ENCODE measurements at regions not wholly inside any gene's neighbourhood (a gene's known extent, or its start where the extent isn't known, plus 50 kb on each side); places are given as distances from the start of the nearest gene placed in this dataset.

GRCh38 chr2:111638274-111638877, 245.6 kb downstream of the ANAPC1 start:
- Histone ChIP-seq H3K27me3 (ENCODE audit: control insufficient read depth in 2 of 2, insufficient read depth in 2 of 2, low read length in 2 of 2) (no peaks in the 10 kb centered on the region), H3K36me3 (ENCODE audit: control insufficient read depth in 2 of 2, insufficient read depth in 2 of 2, low read length in 2 of 2) (no peaks in the 10 kb centered on the region), H3K4me1 (ENCODE audit: control insufficient read depth in 2 of 2, insufficient read depth in 2 of 2, low read length in 2 of 2) (no peaks in the 10 kb centered on the region), H3K4me3 (ENCODE audit: low read length in 2 of 2) (no peak overlapping the region), H3K9ac (ENCODE audit: low read depth in 1 of 2, low read length in 2 of 2) (no peak overlapping the region), H3K27ac (ENCODE audit: low read depth in 2 of 2, low read length in 2 of 2) (no peak overlapping the region), H3K9me3 (ENCODE audit: control insufficient read depth in 2 of 2, low read length in 2 of 2) (no peaks in the 10 kb centered on the region)

DNA sequence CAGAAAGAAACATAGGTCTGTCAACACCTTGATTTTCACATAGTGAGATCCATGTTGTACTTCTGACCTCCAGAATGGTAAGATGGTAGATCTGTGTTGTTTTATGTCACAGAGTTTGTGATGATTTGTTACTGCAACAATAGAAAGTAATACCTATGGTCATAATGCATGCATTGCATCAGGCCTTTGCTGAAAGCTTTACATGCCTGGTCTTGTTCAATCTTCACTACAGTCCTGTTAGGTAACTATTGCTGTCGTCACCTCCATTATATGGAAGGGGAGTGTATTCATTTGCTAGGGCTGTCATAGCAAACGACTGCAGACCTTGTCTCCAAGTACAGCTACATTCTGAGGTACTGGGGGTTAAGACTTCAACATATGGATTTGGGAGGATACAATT, 243.5 kb downstream of the ANAPC1 start:
- H3K27ac ChIP-seq (ENCODE audit: low read depth in 2 of 2, low read length in 2 of 2) = no peak overlapping the region
- no peaks in the 10 kb centered on the region for H3K27me3 ChIP-seq (ENCODE audit: control insufficient read depth in 2 of 2, insufficient read depth in 2 of 2, low read length in 2 of 2)
- H3K4me3 ChIP-seq (ENCODE audit: low read length in 2 of 2) = no peak overlapping the region
- H3K4me1 ChIP-seq (ENCODE audit: control insufficient read depth in 2 of 2, insufficient read depth in 2 of 2, low read length in 2 of 2) = no peaks in the 10 kb centered on the region
- H3K9me3 ChIP-seq (ENCODE audit: control insufficient read depth in 2 of 2, low read length in 2 of 2) = no peaks in the 10 kb centered on the region
- H3K36me3 ChIP-seq (ENCODE audit: control insufficient read depth in 2 of 2, insufficient read depth in 2 of 2, low read length in 2 of 2) = no peaks in the 10 kb centered on the region
- no peak overlapping the region for H3K9ac ChIP-seq (ENCODE audit: low read depth in 1 of 2, low read length in 2 of 2)

DNA sequence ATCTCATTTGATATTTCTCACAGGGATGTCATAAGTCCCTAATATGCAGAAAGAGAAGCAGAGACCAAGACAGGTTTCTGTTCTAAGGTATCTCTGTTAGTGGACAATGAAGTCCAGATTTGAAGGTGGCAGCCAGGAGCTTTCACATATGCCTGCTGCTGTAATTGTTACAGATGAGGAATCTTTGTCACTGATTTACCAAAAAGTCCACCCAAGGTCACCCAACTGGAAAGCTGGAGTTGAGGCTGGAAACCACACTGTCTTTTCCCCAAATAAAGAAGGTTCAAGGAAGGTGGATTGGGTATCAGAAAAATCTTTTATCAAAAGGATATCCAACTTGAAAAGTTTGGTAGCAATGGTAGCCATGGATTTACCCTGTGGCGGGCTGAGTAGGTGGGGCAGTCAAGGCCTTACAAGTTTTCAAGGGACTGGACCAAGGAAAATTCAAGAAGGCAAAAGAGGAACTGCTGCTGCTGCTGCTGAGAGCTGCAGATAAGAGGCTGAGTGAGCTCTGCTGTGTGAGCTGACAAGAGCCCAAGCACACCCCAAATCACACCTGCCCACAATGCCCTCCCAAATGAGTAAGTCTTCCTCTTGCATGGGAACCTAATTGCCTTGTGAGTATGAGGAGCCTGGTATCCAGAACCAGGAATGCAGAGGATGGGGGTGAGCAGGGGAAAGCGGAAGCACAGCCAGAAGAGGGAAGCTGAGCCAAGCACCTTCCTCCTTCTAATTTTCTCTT, 241.2 kb downstream of the ANAPC1 start:
- no peak overlapping the region for H3K27ac ChIP-seq (ENCODE audit: low read depth in 2 of 2, low read length in 2 of 2)

DNA sequence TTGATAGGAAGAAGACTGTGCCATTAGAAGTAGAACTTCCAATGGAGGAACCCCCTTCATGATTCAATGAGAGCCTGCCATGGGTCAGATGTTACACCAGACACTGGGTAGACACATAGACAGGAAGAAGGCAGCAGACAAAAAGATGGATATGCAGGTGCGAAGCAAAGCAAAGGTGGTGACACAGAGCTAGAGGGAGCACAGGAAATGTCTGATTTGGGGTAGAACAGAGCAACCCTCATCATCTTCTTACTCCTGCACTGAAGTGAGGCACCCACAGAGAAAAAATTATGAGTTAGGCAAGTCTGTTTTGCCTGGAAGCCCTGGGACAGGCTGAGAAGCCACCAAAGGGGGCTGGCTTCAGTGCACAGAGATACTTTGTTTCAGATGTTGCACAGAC, 240.2 kb downstream of the ANAPC1 start:
- no peaks in the 10 kb centered on the region for H3K36me3 ChIP-seq (ENCODE audit: control insufficient read depth in 2 of 2, insufficient read depth in 2 of 2, low read length in 2 of 2)
- H3K27me3 ChIP-seq (ENCODE audit: control insufficient read depth in 2 of 2, insufficient read depth in 2 of 2, low read length in 2 of 2) = no peaks in the 10 kb centered on the region
- no peak overlapping the region for H3K4me3 ChIP-seq (ENCODE audit: low read length in 2 of 2)
- peaks cover 0 to 4% of the 10 kb centered on the region in 2 donors for H3K9me3 ChIP-seq (ENCODE audit: control insufficient read depth in 2 of 2, low read length in 2 of 2)
- H3K4me1 ChIP-seq (ENCODE audit: control insufficient read depth in 2 of 2, insufficient read depth in 2 of 2, low read length in 2 of 2) = no peaks in the 10 kb centered on the region
- no peak overlapping the region for H3K9ac ChIP-seq (ENCODE audit: low read depth in 1 of 2, low read length in 2 of 2)
- no peak overlapping the region for H3K27ac ChIP-seq (ENCODE audit: low read depth in 2 of 2, low read length in 2 of 2)

More for the DNA sequence above, 241.2 kb downstream of the ANAPC1 start:
- Histone ChIP-seq H3K9me3 (ENCODE audit: control insufficient read depth in 2 of 2, low read length in 2 of 2) (peaks cover 0 to 4% of the 10 kb centered on the region in 2 donors), H3K36me3 (ENCODE audit: control insufficient read depth in 2 of 2, insufficient read depth in 2 of 2, low read length in 2 of 2) (no peaks in the 10 kb centered on the region), H3K27me3 (ENCODE audit: control insufficient read depth in 2 of 2, insufficient read depth in 2 of 2, low read length in 2 of 2) (no peaks in the 10 kb centered on the region), H3K9ac (ENCODE audit: low read depth in 1 of 2, low read length in 2 of 2) (no peak overlapping the region), H3K4me1 (ENCODE audit: control insufficient read depth in 2 of 2, insufficient read depth in 2 of 2, low read length in 2 of 2) (no peaks in the 10 kb centered on the region), H3K4me3 (ENCODE audit: low read length in 2 of 2) (no peak overlapping the region)

DNA sequence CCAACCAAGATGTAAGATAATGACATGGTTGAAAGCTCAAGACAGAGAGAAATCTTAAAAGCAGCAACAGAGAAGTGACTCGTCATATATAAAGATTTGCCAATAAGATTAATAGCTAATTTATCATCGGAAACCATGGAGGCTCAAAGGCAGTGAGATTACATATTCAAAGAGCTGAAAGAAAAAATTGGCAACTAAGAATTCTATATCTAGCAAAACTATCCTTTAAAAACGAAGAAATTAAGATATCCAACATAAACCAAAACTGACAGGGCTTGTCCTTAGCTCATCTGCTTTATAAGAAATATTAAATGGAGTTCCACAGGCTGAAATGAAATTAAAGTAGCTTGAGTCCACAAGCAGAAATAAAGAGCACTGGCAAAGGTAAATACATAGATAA, 236.6 kb downstream of the ANAPC1 start:
- no peaks in the 10 kb centered on the region for H3K36me3 ChIP-seq (ENCODE audit: control insufficient read depth in 2 of 2, insufficient read depth in 2 of 2, low read length in 2 of 2)
- no peak overlapping the region for H3K9ac ChIP-seq (ENCODE audit: low read depth in 1 of 2, low read length in 2 of 2)
- H3K27me3 ChIP-seq (ENCODE audit: control insufficient read depth in 2 of 2, insufficient read depth in 2 of 2, low read length in 2 of 2) = no peaks in the 10 kb centered on the region
- H3K9me3 ChIP-seq (ENCODE audit: control insufficient read depth in 2 of 2, low read length in 2 of 2) = peaks cover 0 to 4% of the 10 kb centered on the region in 2 donors
- no peaks in the 10 kb centered on the region for H3K4me1 ChIP-seq (ENCODE audit: control insufficient read depth in 2 of 2, insufficient read depth in 2 of 2, low read length in 2 of 2)
- no peak overlapping the region for H3K4me3 ChIP-seq (ENCODE audit: low read length in 2 of 2)
- no peak overlapping the region for H3K27ac ChIP-seq (ENCODE audit: low read depth in 2 of 2, low read length in 2 of 2)

- Histone ChIP-seq H3K27me3 (ENCODE audit: control insufficient read depth in 2 of 2, insufficient read depth in 2 of 2, low read length in 2 of 2) (no peaks in the 10 kb centered on the region), H3K9me3 (ENCODE audit: control insufficient read depth in 2 of 2, low read length in 2 of 2) (peaks cover 0 to 3% of the 10 kb centered on the region in 2 donors), H3K9ac (ENCODE audit: low read depth in 1 of 2, low read length in 2 of 2) (no peak overlapping the region), H3K27ac (ENCODE audit: low read depth in 2 of 2, low read length in 2 of 2) (no peak overlapping the region), H3K4me3 (ENCODE audit: low read length in 2 of 2) (no peak overlapping the region), H3K4me1 (ENCODE audit: control insufficient read depth in 2 of 2, insufficient read depth in 2 of 2, low read length in 2 of 2) (no peaks in the 10 kb centered on the region), H3K36me3 (ENCODE audit: control insufficient read depth in 2 of 2, insufficient read depth in 2 of 2, low read length in 2 of 2) (no peaks in the 10 kb centered on the region)
Measured at GRCh38 chr2:111652038-111652437, 232.0 kb downstream of the ANAPC1 start.

- no peak overlapping the region for H3K9ac ChIP-seq (ENCODE audit: low read depth in 1 of 2, low read length in 2 of 2)
- H3K9me3 ChIP-seq (ENCODE audit: control insufficient read depth in 2 of 2, low read length in 2 of 2) = no peaks in the 10 kb centered on the region
- no peaks in the 10 kb centered on the region for H3K36me3 ChIP-seq (ENCODE audit: control insufficient read depth in 2 of 2, insufficient read depth in 2 of 2, low read length in 2 of 2)
- no peaks in the 10 kb centered on the region for H3K27me3 ChIP-seq (ENCODE audit: control insufficient read depth in 2 of 2, insufficient read depth in 2 of 2, low read length in 2 of 2)
- no peak overlapping the region for H3K27ac ChIP-seq (ENCODE audit: low read depth in 2 of 2, low read length in 2 of 2)
- no peaks in the 10 kb centered on the region for H3K4me1 ChIP-seq (ENCODE audit: control insufficient read depth in 2 of 2, insufficient read depth in 2 of 2, low read length in 2 of 2)
- no peak overlapping the region for H3K4me3 ChIP-seq (ENCODE audit: low read length in 2 of 2)
Measured at GRCh38 chr2:111652681-111653080, 231.3 kb downstream of the ANAPC1 start.

- no peak overlapping the region for H3K27ac ChIP-seq (ENCODE audit: low read depth in 2 of 2, low read length in 2 of 2)
Measured at GRCh38 chr2:111653103-111653624, 230.8 kb downstream of the ANAPC1 start.

DNA sequence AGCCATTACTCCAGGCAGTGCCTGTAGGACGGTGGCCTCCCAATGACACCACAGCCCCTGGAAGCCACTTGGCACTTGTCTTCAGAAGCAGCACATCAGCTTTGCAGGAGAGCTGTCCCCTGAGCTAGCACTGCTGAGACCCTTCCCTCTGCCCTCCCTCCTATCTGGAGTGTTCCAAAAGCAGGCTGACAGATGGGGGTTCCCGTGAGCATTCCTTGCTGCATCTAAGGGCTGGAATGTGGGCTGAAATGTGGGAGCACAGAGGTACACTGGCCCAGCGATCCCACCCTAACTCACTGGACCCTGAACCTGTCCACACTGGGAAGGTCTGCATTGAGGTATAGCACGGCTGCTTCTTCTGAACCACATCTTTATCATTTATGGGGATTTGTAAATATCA, 230.1 kb downstream of the ANAPC1 start:
- no peaks in the 10 kb centered on the region for H3K27me3 ChIP-seq (ENCODE audit: control insufficient read depth in 2 of 2, insufficient read depth in 2 of 2, low read length in 2 of 2)
- H3K4me1 ChIP-seq (ENCODE audit: control insufficient read depth in 2 of 2, insufficient read depth in 2 of 2, low read length in 2 of 2) = no peaks in the 10 kb centered on the region
- H3K36me3 ChIP-seq (ENCODE audit: control insufficient read depth in 2 of 2, insufficient read depth in 2 of 2, low read length in 2 of 2) = no peaks in the 10 kb centered on the region
- no peak overlapping the region for H3K27ac ChIP-seq (ENCODE audit: low read depth in 2 of 2, low read length in 2 of 2)
- no peak overlapping the region for H3K9ac ChIP-seq (ENCODE audit: low read depth in 1 of 2, low read length in 2 of 2)
- no peaks in the 10 kb centered on the region for H3K9me3 ChIP-seq (ENCODE audit: control insufficient read depth in 2 of 2, low read length in 2 of 2)
- no peak overlapping the region for H3K4me3 ChIP-seq (ENCODE audit: low read length in 2 of 2)

More at GRCh38 chr2:111653103-111653624, 230.8 kb downstream of the ANAPC1 start:
- no peak overlapping the region for H3K4me3 ChIP-seq (ENCODE audit: low read length in 2 of 2)
- H3K9ac ChIP-seq (ENCODE audit: low read depth in 1 of 2, low read length in 2 of 2) = no peak overlapping the region
- no peaks in the 10 kb centered on the region for H3K4me1 ChIP-seq (ENCODE audit: control insufficient read depth in 2 of 2, insufficient read depth in 2 of 2, low read length in 2 of 2)
- H3K27me3 ChIP-seq (ENCODE audit: control insufficient read depth in 2 of 2, insufficient read depth in 2 of 2, low read length in 2 of 2) = no peaks in the 10 kb centered on the region
- H3K9me3 ChIP-seq (ENCODE audit: control insufficient read depth in 2 of 2, low read length in 2 of 2) = no peaks in the 10 kb centered on the region
- no peaks in the 10 kb centered on the region for H3K36me3 ChIP-seq (ENCODE audit: control insufficient read depth in 2 of 2, insufficient read depth in 2 of 2, low read length in 2 of 2)

DNA sequence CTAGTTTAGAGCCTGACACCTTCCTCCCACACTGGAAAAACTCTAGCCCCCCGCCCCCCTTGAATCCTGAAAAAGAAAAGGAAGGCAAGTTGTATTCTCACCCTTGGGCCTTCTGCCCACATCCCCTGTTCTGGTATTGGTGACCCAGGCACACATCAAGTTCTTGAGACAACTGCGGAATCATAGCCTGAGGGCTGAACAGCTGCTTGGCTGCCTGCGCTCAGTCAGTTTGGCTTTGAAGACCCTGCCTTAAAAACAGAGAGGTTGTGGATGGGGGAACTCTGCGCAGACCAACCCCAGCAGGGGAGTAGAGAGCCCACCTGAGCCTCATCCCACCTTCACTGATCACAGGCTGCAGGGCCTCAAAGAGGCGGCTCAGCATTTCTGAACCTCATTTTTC, 229.2 kb downstream of the ANAPC1 start:
- Histone ChIP-seq H3K36me3 (ENCODE audit: control insufficient read depth in 2 of 2, insufficient read depth in 2 of 2, low read length in 2 of 2) (no peaks in the 10 kb centered on the region), H3K27me3 (ENCODE audit: control insufficient read depth in 2 of 2, insufficient read depth in 2 of 2, low read length in 2 of 2) (no peaks in the 10 kb centered on the region), H3K4me1 (ENCODE audit: control insufficient read depth in 2 of 2, insufficient read depth in 2 of 2, low read length in 2 of 2) (peaks cover 0 to 6% of the 10 kb centered on the region in 2 donors), H3K9ac (ENCODE audit: low read depth in 1 of 2, low read length in 2 of 2) (no peak overlapping the region), H3K4me3 (ENCODE audit: low read length in 2 of 2) (no peak overlapping the region), H3K9me3 (ENCODE audit: control insufficient read depth in 2 of 2, low read length in 2 of 2) (no peaks in the 10 kb centered on the region), H3K27ac (ENCODE audit: low read depth in 2 of 2, low read length in 2 of 2) (no peak overlapping the region)

All from mucosa of rectum (tissue), 2 donors.